ENCODE measurements at regions not wholly inside any gene's neighbourhood (a gene's known extent, or its start where the extent isn't known, plus 50 kb on each side); places are given as distances from the start of the nearest gene placed in this dataset.

- no peak overlapping the region for H3K4me2 ChIP-seq
- H3K9ac ChIP-seq = no peak overlapping the region
- no peak for TF ChIP-seq Cebpa-rat (IDR thresholded peaks at IDR 0.05)
- no peak overlapping the region for H3K27ac ChIP-seq
- peaks cover 9% of the 10 kb centered on the region for H3K4me1 ChIP-seq
- H3K9me3 ChIP-seq = peaks cover 17% of the 10 kb centered on the region; the same call in 1 of the 2 replicates
- H4K20me1 ChIP-seq = no peaks in the 10 kb centered on the region
- no peaks in the 10 kb centered on the region for H3K36me3 ChIP-seq
- no peak overlapping the region for H3K4me3 ChIP-seq
- no peaks in the 10 kb centered on the region for H3K27me3 ChIP-seq
Observed at GRCh38 chr9:82722051-82722450, 340.9 kb downstream of the RASEF start.

GRCh38 chr9:82722561-82722960 lies 340.4 kb downstream of the RASEF start:
- no peaks in the 10 kb centered on the region for H3K27me3 ChIP-seq
- H3K27ac ChIP-seq = no peak overlapping the region
- no peak overlapping the region for H3K9ac ChIP-seq
- H3K36me3 ChIP-seq = no peaks in the 10 kb centered on the region
- H3K4me1 ChIP-seq = peaks cover 11% of the 10 kb centered on the region
- H4K20me1 ChIP-seq = no peaks in the 10 kb centered on the region
- H3K9me3 ChIP-seq = peaks cover 17% of the 10 kb centered on the region; the same call in 1 of the 2 replicates
- TF ChIP-seq Cebpa-rat (IDR thresholded peaks at IDR 0.05) = no peak
- no peak overlapping the region for H3K4me3 ChIP-seq
- H3K4me2 ChIP-seq = no peak overlapping the region

GRCh38 chr9:82726424-82727276 lies 336.3 kb downstream of the RASEF start:
- peak overlapping the region; percentile 54 for H3K4me2 ChIP-seq
- no peak overlapping the region for H3K4me3 ChIP-seq
- no peaks in the 10 kb centered on the region for H3K36me3 ChIP-seq
- no peaks in the 10 kb centered on the region for H3K27me3 ChIP-seq
- no peaks in the 10 kb centered on the region for H3K9me3 ChIP-seq
- no peak for TF ChIP-seq Cebpa-rat (IDR thresholded peaks at IDR 0.05)
- no peak overlapping the region for H3K27ac ChIP-seq
- no peaks in the 10 kb centered on the region for H4K20me1 ChIP-seq
- H3K9ac ChIP-seq = no peak overlapping the region
- H3K4me1 ChIP-seq = peaks cover 11% of the 10 kb centered on the region

GRCh38 chr9:82729141-82729540 lies 333.8 kb downstream of the RASEF start:
- peaks cover 11% of the 10 kb centered on the region for H3K4me1 ChIP-seq
- H3K4me2 ChIP-seq = no peak overlapping the region
- H3K9ac ChIP-seq = no peak overlapping the region
- H3K9me3 ChIP-seq = no peaks in the 10 kb centered on the region
- H3K36me3 ChIP-seq = no peaks in the 10 kb centered on the region
- H4K20me1 ChIP-seq = no peaks in the 10 kb centered on the region
- H3K4me3 ChIP-seq = no peak overlapping the region
- no peak for TF ChIP-seq Cebpa-rat (IDR thresholded peaks at IDR 0.05)
- H3K27ac ChIP-seq = no peak overlapping the region
- H3K27me3 ChIP-seq = no peaks in the 10 kb centered on the region

GRCh38 chr9:82729991-82730589 lies 332.9 kb downstream of the RASEF start:
- TF ChIP-seq Cebpa-rat (IDR thresholded peaks at IDR 0.05) = no peak
- Histone ChIP-seq H4K20me1 (no peaks in the 10 kb centered on the region), H3K4me1 (peaks cover 11% of the 10 kb centered on the region), H3K36me3 (no peaks in the 10 kb centered on the region), H3K27ac (no peak overlapping the region), H3K9ac (no peak overlapping the region), H3K9me3 (no peaks in the 10 kb centered on the region), H3K4me3 (no peak overlapping the region), H3K4me2 (no peak overlapping the region), H3K27me3 (no peaks in the 10 kb centered on the region)

- Histone ChIP-seq H3K9me3 (no peaks in the 10 kb centered on the region), H3K27ac (no peak overlapping the region), H3K4me2 (no peak overlapping the region), H3K4me1 (no peaks in the 10 kb centered on the region; the same call in 1 of the 2 replicates), H3K9ac (no peak overlapping the region), H3K4me3 (no peak overlapping the region), H3K36me3 (no peaks in the 10 kb centered on the region), H4K20me1 (no peaks in the 10 kb centered on the region), H3K27me3 (no peaks in the 10 kb centered on the region)
- TF ChIP-seq Cebpa-rat (IDR thresholded peaks at IDR 0.05) = no peak
Observed at GRCh38 chr9:82732928-82733327, 330.0 kb downstream of the RASEF start.

- Histone ChIP-seq H3K4me1 (no peaks in the 10 kb centered on the region; the same call in 1 of the 2 replicates), H3K4me3 (no peak overlapping the region), H4K20me1 (no peaks in the 10 kb centered on the region), H3K36me3 (peaks cover 4% of the 10 kb centered on the region; the same call in 1 of the 2 replicates), H3K27ac (no peak overlapping the region), H3K4me2 (no peak overlapping the region), H3K9ac (no peak overlapping the region), H3K27me3 (no peaks in the 10 kb centered on the region), H3K9me3 (peaks cover 5% of the 10 kb centered on the region; the same call in 1 of the 2 replicates)
- TF ChIP-seq Cebpa-rat (IDR thresholded peaks at IDR 0.05) = no peak
Observed at GRCh38 chr9:82736126-82736525, 326.8 kb downstream of the RASEF start.

GRCh38 chr9:82736701-82737100 lies 326.2 kb downstream of the RASEF start:
- no peak overlapping the region for H3K27ac ChIP-seq
- H3K9ac ChIP-seq = no peak overlapping the region
- peaks cover 5% of the 10 kb centered on the region for H3K4me1 ChIP-seq
- no peak overlapping the region for H3K4me2 ChIP-seq
- no peak for TF ChIP-seq Cebpa-rat (IDR thresholded peaks at IDR 0.05)
- no peaks in the 10 kb centered on the region for H4K20me1 ChIP-seq
- H3K9me3 ChIP-seq = peaks cover 9% of the 10 kb centered on the region; the same call in 1 of the 2 replicates
- H3K36me3 ChIP-seq = peaks cover 4% of the 10 kb centered on the region; the same call in 1 of the 2 replicates
- H3K27me3 ChIP-seq = no peaks in the 10 kb centered on the region
- no peak overlapping the region for H3K4me3 ChIP-seq

- peaks cover 40% of the 10 kb centered on the region for H3K9me3 ChIP-seq
- H3K4me1 ChIP-seq = peaks cover 28% of the 10 kb centered on the region
- H3K4me2 ChIP-seq = no peak overlapping the region
- no peaks in the 10 kb centered on the region for H4K20me1 ChIP-seq
- H3K4me3 ChIP-seq = no peak overlapping the region
- H3K36me3 ChIP-seq = no peaks in the 10 kb centered on the region; the same call in 1 of the 2 replicates
- no peak for TF ChIP-seq Cebpa-rat (IDR thresholded peaks at IDR 0.05)
- H3K27me3 ChIP-seq = no peaks in the 10 kb centered on the region
- H3K27ac ChIP-seq = no peak overlapping the region
- no peak overlapping the region for H3K9ac ChIP-seq
Observed at GRCh38 chr9:82745919-82746318, 317.0 kb downstream of the RASEF start.

- H3K36me3 ChIP-seq = no peaks in the 10 kb centered on the region
- H4K20me1 ChIP-seq = no peaks in the 10 kb centered on the region
- no peak overlapping the region for H3K4me2 ChIP-seq
- H3K4me3 ChIP-seq = no peak overlapping the region
- TF ChIP-seq Cebpa-rat (IDR thresholded peaks at IDR 0.05) = no peak
- H3K4me1 ChIP-seq = no peaks in the 10 kb centered on the region
- H3K9me3 ChIP-seq = peaks cover 37% of the 10 kb centered on the region
- H3K27me3 ChIP-seq = no peaks in the 10 kb centered on the region
- H3K27ac ChIP-seq = no peak overlapping the region
- no peak overlapping the region for H3K9ac ChIP-seq
Observed at GRCh38 chr9:82750411-82750913, 312.5 kb downstream of the RASEF start.

Measured in BLaER1 (cell line).